ENCODE measurements at regions not wholly inside any gene's neighbourhood (a gene's known extent, or its start where the extent isn't known, plus 50 kb on each side); places are given as distances from the start of the nearest gene placed in this dataset.
"Not testable (repeated sequence)": the region's sequence is repeated elsewhere in the genome, so short reads cannot be mapped to it uniquely, and the experiment has no call there.

GRCh38 chr9:30609713-30610112 lies 1774.7 kb upstream of the ACO1 start:
- ATAC-seq, result no peak
- no peak for DNase-seq

GRCh38 chr9:30616782-30617181 lies 1767.7 kb upstream of the ACO1 start:
- intact Hi-C loops (cut with DNase I), result not testable (repeated sequence)
- WGBS (ENCODE audit: insufficient coverage, low coverage, low lambda C conversion rate, missing lambda C conversion rate), result 76% methylated on average over 3 of the region's 7 CpGs

More at GRCh38 chr9:30609713-30610112, 1774.7 kb upstream of the ACO1 start:
- Histone ChIP-seq H3K4me3 (no peak overlapping the region), H3K36me3 (no peaks in the 10 kb centered on the region), H3K27ac (no peak overlapping the region), H3K4me1 (no peaks in the 10 kb centered on the region), H3K27me3 (no peaks in the 10 kb centered on the region), H3K9me3 (no peaks in the 10 kb centered on the region)
- 53% methylated on average over 1 of the region's 1 CpG for WGBS (ENCODE audit: insufficient coverage, low coverage, low lambda C conversion rate, missing lambda C conversion rate)
- intact Hi-C loops (cut with DNase I), result no loop called here
- no peak for TF ChIP-seq POLR2A (IDR thresholded peaks at IDR 0.05)
- no peak for TF ChIP-seq CTCF (IDR thresholded peaks at IDR 0.05)

GRCh38 chr9:30622561-30622960 lies 1761.9 kb upstream of the ACO1 start:
- TF ChIP-seq CTCF (IDR thresholded peaks at IDR 0.05), result no peak
- no peak for TF ChIP-seq POLR2A (IDR thresholded peaks at IDR 0.05)
- H3K4me3 ChIP-seq, result no peak overlapping the region
- WGBS (ENCODE audit: insufficient coverage, low coverage, low lambda C conversion rate, missing lambda C conversion rate), result 77% methylated on average over 4 of the region's 4 CpGs
- H3K9me3 ChIP-seq, result no peaks in the 10 kb centered on the region
- ATAC-seq (no peak), DNase-seq (no peak)
- no peaks in the 10 kb centered on the region for H3K27me3 ChIP-seq
- no peaks in the 10 kb centered on the region for H3K4me1 ChIP-seq
- H3K27ac ChIP-seq, result no peak overlapping the region
- intact Hi-C loops (cut with DNase I), result no loop called here
- H3K36me3 ChIP-seq, result no peaks in the 10 kb centered on the region

More at GRCh38 chr9:30616782-30617181, 1767.7 kb upstream of the ACO1 start:
- ATAC-seq, H3K36me3 ChIP-seq, DNase-seq, H3K27me3 ChIP-seq, H3K9me3 ChIP-seq, H3K27ac ChIP-seq, H3K4me1 ChIP-seq, H3K4me3 ChIP-seq: not testable (repeated sequence)

DNA sequence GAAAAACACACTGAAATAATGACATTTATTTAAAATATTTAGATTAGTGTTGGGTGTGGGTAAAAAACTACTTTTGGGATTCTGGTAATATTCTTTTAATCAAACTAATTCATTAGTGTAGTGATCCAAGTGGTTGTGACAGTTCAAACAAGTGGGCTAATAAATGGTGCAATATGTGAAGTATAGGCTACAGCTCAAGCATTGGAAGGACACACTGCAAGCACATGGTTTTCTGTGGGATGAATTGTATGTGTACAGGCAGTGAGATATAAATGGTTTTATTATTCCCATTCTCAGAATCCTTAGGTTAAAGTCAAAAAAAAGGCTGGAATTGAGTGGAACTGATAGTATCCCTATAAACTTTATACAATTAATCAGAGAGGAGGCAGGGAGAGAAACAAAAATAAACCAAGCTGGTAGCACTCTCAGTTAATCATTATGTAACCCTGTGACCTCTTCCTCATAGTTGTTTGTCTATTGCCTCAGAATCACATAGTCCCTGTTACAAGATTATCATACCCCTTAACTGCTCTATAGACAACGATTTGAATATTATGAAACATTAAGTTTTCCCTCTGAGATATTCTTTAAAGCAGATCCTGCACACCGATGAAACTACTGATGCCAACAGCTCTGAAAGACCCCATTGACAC lies 1755.4 kb upstream of the ACO1 start:
- H3K9me3 ChIP-seq, result no peaks in the 10 kb centered on the region
- DNase-seq, result no peak
- ATAC-seq, result peak; percentile 100
- H3K4me3 ChIP-seq, result no peak overlapping the region
- intact Hi-C loops (cut with DNase I), result no loop called here
- peaks cover 0 to 6% (median 2%) of the 10 kb centered on the region in 4 donors for H3K4me1 ChIP-seq
- 33% methylated on average over 2 of the region's 2 CpGs for WGBS (ENCODE audit: insufficient coverage, low coverage, low lambda C conversion rate, missing lambda C conversion rate)
- no peaks in the 10 kb centered on the region for H3K27me3 ChIP-seq
- TF ChIP-seq POLR2A (IDR thresholded peaks at IDR 0.05) (no peak), CTCF (IDR thresholded peaks at IDR 0.05) (no peak)
- H3K27ac ChIP-seq, result peak overlapping the region in 2 of 3 donors; percentile 6 to 12
- no peaks in the 10 kb centered on the region for H3K36me3 ChIP-seq

DNA sequence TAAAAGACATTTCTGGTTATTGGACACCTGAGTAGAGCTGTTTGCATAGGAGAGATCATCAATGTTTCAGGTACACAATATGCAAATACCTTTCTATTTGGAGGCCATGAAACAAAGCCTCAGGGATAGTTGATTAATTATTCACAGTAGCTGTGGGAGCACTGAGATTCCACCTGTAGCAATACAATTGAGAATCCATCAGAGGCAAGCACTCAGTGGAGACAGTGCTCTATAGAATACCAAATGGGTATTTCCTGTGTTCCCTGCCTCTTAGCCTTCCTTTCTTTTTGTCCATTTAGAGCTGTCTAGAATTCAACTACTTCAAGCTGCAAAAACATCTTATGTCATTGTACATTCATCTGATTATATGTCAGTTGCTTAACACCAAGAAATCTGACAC lies 1754.0 kb upstream of the ACO1 start:
- DNase-seq (no peak), ATAC-seq (no peak)
- TF ChIP-seq CTCF (IDR thresholded peaks at IDR 0.05) (no peak), POLR2A (IDR thresholded peaks at IDR 0.05) (no peak)
- H3K4me1 ChIP-seq, result peaks cover 0 to 6% (median 2%) of the 10 kb centered on the region in 4 donors
- intact Hi-C loops (cut with DNase I), result no loop called here
- H3K9me3 ChIP-seq, result no peaks in the 10 kb centered on the region
- no peaks in the 10 kb centered on the region for H3K36me3 ChIP-seq
- H3K27ac ChIP-seq, result no peak overlapping the region
- no peak overlapping the region for H3K4me3 ChIP-seq
- no peaks in the 10 kb centered on the region for H3K27me3 ChIP-seq

GRCh38 chr9:30646639-30647038 lies 1737.8 kb upstream of the ACO1 start:
- DNase-seq; ATAC-seq; H3K4me1 ChIP-seq; H3K9me3 ChIP-seq; H3K27ac ChIP-seq; H3K27me3 ChIP-seq; intact Hi-C loops (cut with DNase I); H3K4me3 ChIP-seq; H3K36me3 ChIP-seq: not testable (repeated sequence)
- WGBS (ENCODE audit: insufficient coverage, low coverage, low lambda C conversion rate, missing lambda C conversion rate), result 88% methylated on average over 6 of the region's 6 CpGs

All from right lobe of liver (tissue), 6 donors.